H9 (cell line): ENCODE measurements at regions not wholly inside any gene's neighbourhood (a gene's known extent, or its start where the extent isn't known, plus 50 kb on each side); places are given as distances from the start of the nearest gene placed in this dataset.
"Not testable (repeated sequence)": the region's sequence is repeated elsewhere in the genome, so short reads cannot be mapped to it uniquely, and the experiment has no call there.

ENCODE experiments used
- DNase-seq: peaks from one replicate; pipeline ENCODE4 v3.0.0-alpha.2; 2017
- H2AFZ ChIP-seq: one replicate; pipeline ENCODE4 v1.6.1; 2013; ENCODE audit warnings: mild to moderate bottlenecking, low read length, control low read depth, moderate library complexity
- H2AK5ac ChIP-seq: 2 replicates; pipeline ENCODE4 v1.6.1; 2013; ENCODE audit warnings: low read length, control low read depth, mixed read lengths; ENCODE audit not compliant: insufficient read length
- H2BK120ac ChIP-seq: one replicate; pipeline ENCODE4 v1.6.1; 2013; ENCODE audit warnings: low read depth, mild to moderate bottlenecking, low read length, control low read depth, inconsistent platforms; ENCODE audit not compliant: poor library complexity, severe bottlenecking
- H2BK12ac ChIP-seq: 2 replicates; pipeline ENCODE4 v1.6.1; 2013; ENCODE audit warnings: low read length, control low read depth, mixed read lengths, low read depth; ENCODE audit not compliant: insufficient read length
- H2BK15ac ChIP-seq: 2 replicates; pipeline ENCODE4 v1.6.1; 2013; ENCODE audit warnings: low read depth, low read length, control low read depth
- H2BK20ac ChIP-seq: one replicate; pipeline ENCODE4 v1.6.1; 2013; ENCODE audit warnings: low read depth, mild to moderate bottlenecking, low read length, control low read depth, inconsistent platforms; ENCODE audit not compliant: poor library complexity, severe bottlenecking
- H2BK5ac ChIP-seq: 2 replicates; pipeline ENCODE4 v1.6.1; 2013; ENCODE audit warnings: low read length, control low read depth, mixed read lengths; ENCODE audit not compliant: insufficient read length
- H3K14ac ChIP-seq: 2 replicates; pipeline ENCODE4 v1.6.1; 2013; ENCODE audit warnings: low read length, control low read depth; ENCODE audit not compliant: insufficient read depth
- H3K18ac ChIP-seq: 2 replicates; pipeline ENCODE4 v1.6.1; 2013; ENCODE audit warnings: low read depth, mild to moderate bottlenecking, mixed read lengths, low read length, control low read depth; ENCODE audit not compliant: insufficient read length
- H3K23ac ChIP-seq: 2 replicates; pipeline ENCODE4 v1.6.1; 2013; ENCODE audit warnings: low read length, control low read depth, mixed read lengths, low read depth; ENCODE audit not compliant: insufficient read length
- H3K23me2 ChIP-seq: 2 replicates; pipeline ENCODE4 v1.6.1; 2013; ENCODE audit warnings: low read depth, mild to moderate bottlenecking, mixed read lengths, low read length, control low read depth; ENCODE audit not compliant: insufficient read length, poor library complexity, severe bottlenecking
- H3K27ac ChIP-seq: 2 replicates; pipeline ENCODE4 v1.5.1; 2013; ENCODE audit warnings: low read length, control low read depth, mixed read lengths, low read depth; ENCODE audit not compliant: insufficient read length
- H3K27me3 ChIP-seq: 2 replicates; pipeline ENCODE4 v1.6.1; 2013; ENCODE audit warnings: low read length, control low read depth, inconsistent platforms; ENCODE audit not compliant: insufficient read depth
- H3K4ac ChIP-seq: 2 replicates; pipeline ENCODE4 v1.6.1; 2013; ENCODE audit warnings: low read depth, mild to moderate bottlenecking, control low read depth, inconsistent platforms, low read length, moderate library complexity
- H3K4me1 ChIP-seq: 2 replicates; pipeline ENCODE4 v1.6.1; 2013; ENCODE audit warnings: low read length, control low read depth, inconsistent platforms; ENCODE audit not compliant: insufficient read depth
- H3K4me2 ChIP-seq: 2 replicates; pipeline ENCODE4 v1.6.1; 2013; ENCODE audit warnings: low read length, control low read depth, mixed read lengths; ENCODE audit not compliant: insufficient read length, insufficient read depth
- H3K56ac ChIP-seq: 2 replicates; pipeline ENCODE4 v1.6.1; 2013; ENCODE audit warnings: low read depth, mild to moderate bottlenecking, mixed read lengths, low read length, control low read depth; ENCODE audit not compliant: insufficient read length
- H3K79me1 ChIP-seq: 2 replicates; pipeline ENCODE4 v1.6.1; 2013; ENCODE audit warnings: low read depth, mild to moderate bottlenecking, moderate library complexity, low read length, control low read depth, inconsistent platforms; ENCODE audit not compliant: insufficient read depth, poor library complexity, severe bottlenecking
- H3K79me2 ChIP-seq: 2 replicates; pipeline ENCODE4 v1.6.1; 2013; ENCODE audit warnings: low read length, control low read depth, inconsistent platforms; ENCODE audit not compliant: insufficient read depth
- H3K9ac ChIP-seq: 2 replicates; pipeline ENCODE4 v1.6.1; 2013; ENCODE audit warnings: low read length, control low read depth, mixed read lengths; ENCODE audit not compliant: insufficient read length; ENCODE audit errors: extremely low read depth
- H3K9me3 ChIP-seq: one replicate; pipeline ENCODE4 v1.6.1; 2013; ENCODE audit warnings: low read depth, low read length, inconsistent platforms; ENCODE audit not compliant: control insufficient read depth
- H3T11ph ChIP-seq: one replicate; pipeline ENCODE4 v1.6.1; 2013; ENCODE audit warnings: mild to moderate bottlenecking, low read length, control low read depth, inconsistent platforms
- H4K20me1 ChIP-seq: one replicate; pipeline ENCODE4 v1.6.1; 2013; ENCODE audit not compliant: control insufficient read depth, insufficient read length, insufficient read depth
- H4K5ac ChIP-seq: 2 replicates; pipeline ENCODE4 v1.6.1; 2013; ENCODE audit warnings: low read depth, mild to moderate bottlenecking, mixed read lengths, low read length, control low read depth; ENCODE audit not compliant: insufficient read length
- H4K8ac ChIP-seq: replicated peaks from 2 replicates; pipeline ENCODE4 v1.6.1; 2013; ENCODE audit warnings: low read length, control low read depth, mixed read lengths, low read depth; ENCODE audit not compliant: insufficient read length
- H4K91ac ChIP-seq: 2 replicates; pipeline ENCODE4 v1.6.1; 2013; ENCODE audit warnings: low read depth, mild to moderate bottlenecking, moderate library complexity, mixed read lengths, low read length, control low read depth; ENCODE audit not compliant: insufficient read length
- H3K27ac Mint-ChIP-seq, 3 experiments: 2 replicates in 2 of 3; 3 replicates in 1 of 3; pipeline ENCODE4 v1.8.0; 2020 to 2021; ENCODE audit warnings: mixed read lengths in 3 of 3, mild to moderate bottlenecking in 1 of 3, moderate library complexity in 1 of 3
- H3K27me3 Mint-ChIP-seq: 2 replicates; pipeline ENCODE4 v1.8.0; 2021; ENCODE audit warnings: low read depth, mild to moderate bottlenecking, moderate library complexity, mixed read lengths
- H3K36me3 Mint-ChIP-seq, 3 experiments: 2 replicates in 2 of 3; 3 replicates in 1 of 3; pipeline ENCODE4 v1.8.0; 2020 to 2021; ENCODE audit warnings: low read depth in 3 of 3, mixed read lengths in 3 of 3; ENCODE audit not compliant: insufficient read depth in 1 of 3
- H3K4me1 Mint-ChIP-seq, 2 experiments: 2 replicates each; pipeline ENCODE4 v1.8.0; 2020; ENCODE audit warnings: mixed read lengths in 2 of 2
- H3K4me3 Mint-ChIP-seq, 2 experiments: 2 replicates in 1 of 2; 3 replicates in 1 of 2; pipeline ENCODE4 v1.8.0; 2020 to 2021; ENCODE audit warnings: mild to moderate bottlenecking in 2 of 2, mixed read lengths in 2 of 2, moderate library complexity in 1 of 2
- H3K9me3 Mint-ChIP-seq, 2 experiments: 2 replicates in 1 of 2; 3 replicates in 1 of 2; pipeline ENCODE4 v1.8.0; 2020; ENCODE audit warnings: mild to moderate bottlenecking in 2 of 2, mixed read lengths in 2 of 2, moderate library complexity in 1 of 2
- CTCF ChIP-seq: fragments of 200-600 bp; sonication (generic); conservative IDR thresholded peaks from 3 replicates; pipeline ENCODE4 v1.8.0; 2021; ENCODE audit warnings: antibody characterized with exemption, mild to moderate bottlenecking
- WGBS: extraction: QIAGEN DNeasy Blood & Tissue Kit; methylation state at CpG from one replicate; pipeline ENCODE4 v1.1.7; 2013; ENCODE audit warnings: missing lambda C conversion rate, low lambda C conversion rate, mixed read lengths; ENCODE audit not compliant: insufficient read length; ENCODE audit errors: extremely low coverage; 5-methylcytosine and 5-hydroxymethylcytosine counted together

- Histone ChIP-seq H2BK12ac (no peak overlapping the region), H2BK20ac (no peak overlapping the region), H2AK5ac (no peak overlapping the region), H3K4me1 (no peaks in the 10 kb centered on the region), H2AFZ (no peak overlapping the region), H4K8ac (no peak overlapping the region), H3K56ac (no peak overlapping the region), H2BK120ac (no peak overlapping the region), H3T11ph (no peak overlapping the region), H3K9ac (no peak overlapping the region), H2BK15ac (no peak overlapping the region), H3K18ac (no peak overlapping the region), H3K27me3 (no peaks in the 10 kb centered on the region), H3K4me2 (no peak overlapping the region), H3K79me2 (no peaks in the 10 kb centered on the region), H4K91ac (no peak overlapping the region), H4K5ac (no peak overlapping the region), H3K23ac (no peak overlapping the region), H3K4ac (no peak overlapping the region), H3K27ac (no peak overlapping the region), H4K20me1 (no peaks in the 10 kb centered on the region), H3K14ac (no peak overlapping the region), H3K9me3 (no peaks in the 10 kb centered on the region), H3K23me2 (no peaks in the 10 kb centered on the region), H3K79me1 (no peaks in the 10 kb centered on the region), H2BK5ac (no peak overlapping the region)
- DNase-seq: no peak
- Mint-ChIP-seq H3K27ac (no peak overlapping the region), H3K4me1 (no peaks in the 10 kb centered on the region), H3K36me3 (peaks cover 0 to 4% (median 0%) of the 10 kb centered on the region in 3 experiments; a peak in 1 of 7 replicates), H3K4me3 (no peak overlapping the region), H3K27me3 (no peaks in the 10 kb centered on the region), H3K9me3 (peaks cover 0 to 5% of the 10 kb centered on the region in 2 experiments; a peak in 2 of 5 replicates)
- no peak for TF ChIP-seq CTCF
- no CpG with 5 or more reads among the region's 3 CpGs for WGBS
These were observed 268.6 kb downstream of the BTG1 start for GRCh38 chr12:91877022-91877421.

GRCh38 chr12:91875671-91876070, 270.0 kb downstream of the BTG1 start:
- H3K9me3 ChIP-seq, H3K27me3 Mint-ChIP-seq, H3K27ac Mint-ChIP-seq, H2BK20ac ChIP-seq, H2AK5ac ChIP-seq, H3K9ac ChIP-seq, H4K20me1 ChIP-seq, H3K4ac ChIP-seq, H3K4me2 ChIP-seq, H3K27ac ChIP-seq, H3K18ac ChIP-seq, H3K4me1 Mint-ChIP-seq, H3K4me3 Mint-ChIP-seq, H2BK15ac ChIP-seq, H3K4me1 ChIP-seq, H3K27me3 ChIP-seq, H3K79me2 ChIP-seq, H4K5ac ChIP-seq, H3K23me2 ChIP-seq, H3K23ac ChIP-seq, H3K9me3 Mint-ChIP-seq, H3K56ac ChIP-seq, H3K14ac ChIP-seq, H4K91ac ChIP-seq, H2BK12ac ChIP-seq, DNase-seq, H2BK120ac ChIP-seq, H3K36me3 Mint-ChIP-seq, H3T11ph ChIP-seq, H2BK5ac ChIP-seq, H3K79me1 ChIP-seq, H2AFZ ChIP-seq, H4K8ac ChIP-seq: not testable (repeated sequence)
- WGBS: no CpG with 5 or more reads among the region's 3 CpGs
